ENCODE measurements at regions not wholly inside any gene's neighbourhood (a gene's known extent, or its start where the extent isn't known, plus 50 kb on each side); places are given as distances from the start of the nearest gene placed in this dataset.
"Not testable (repeated sequence)": the region's sequence is repeated elsewhere in the genome, so short reads cannot be mapped to it uniquely, and the experiment has no call there.

GRCh38 chr11:28900427-28900826, 792.2 kb downstream of the METTL15 start:
- H3K4me1 ChIP-seq (ENCODE audit: control insufficient read depth, insufficient read depth, low read length, unreplicated experiment) = no peaks in the 10 kb centered on the region
- H3K27ac ChIP-seq (ENCODE audit: low read depth, low read length) = no peak overlapping the region
- H2AFZ ChIP-seq (ENCODE audit: low read length, unreplicated experiment) = no peak overlapping the region
- H3K27me3 ChIP-seq (ENCODE audit: insufficient read depth, low read length) = no peaks in the 10 kb centered on the region
- no peaks in the 10 kb centered on the region for H3K36me3 ChIP-seq (ENCODE audit: insufficient read depth, low read length)
- H3K79me2 ChIP-seq (ENCODE audit: control insufficient read depth, insufficient read depth, low read length, unreplicated experiment) = no peaks in the 10 kb centered on the region
- H3K4me3 ChIP-seq (ENCODE audit: low read depth, low read length) = no peak overlapping the region

DNA sequence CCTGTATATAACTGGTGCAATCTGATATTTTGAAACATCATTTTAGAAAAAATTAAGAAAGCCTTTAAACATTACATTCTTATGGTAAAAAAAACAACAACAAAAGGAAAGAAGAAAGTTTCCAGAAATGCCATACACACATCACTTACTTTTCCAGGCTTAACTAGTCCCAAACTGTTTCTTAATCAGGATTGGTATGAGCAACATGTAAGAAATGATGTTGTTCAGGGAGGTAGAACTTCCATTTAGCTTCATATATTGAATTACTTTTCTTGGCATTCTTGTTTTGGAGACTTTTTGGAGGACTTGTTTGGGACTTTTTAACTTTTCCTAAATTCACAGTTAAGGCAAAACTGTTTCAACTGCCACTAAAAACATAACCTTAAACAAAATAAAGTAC, 791.5 kb downstream of the METTL15 start:
- no peak overlapping the region for H3K4me3 ChIP-seq (ENCODE audit: low read depth, low read length)
- no peak overlapping the region for H2AFZ ChIP-seq (ENCODE audit: low read length, unreplicated experiment)
- H3K36me3 ChIP-seq (ENCODE audit: insufficient read depth, low read length) = no peaks in the 10 kb centered on the region
- H3K27ac ChIP-seq (ENCODE audit: low read depth, low read length) = no peak overlapping the region
- no peaks in the 10 kb centered on the region for H3K27me3 ChIP-seq (ENCODE audit: insufficient read depth, low read length)
- no peaks in the 10 kb centered on the region for H3K79me2 ChIP-seq (ENCODE audit: control insufficient read depth, insufficient read depth, low read length, unreplicated experiment)
- H3K4me1 ChIP-seq (ENCODE audit: control insufficient read depth, insufficient read depth, low read length, unreplicated experiment) = no peaks in the 10 kb centered on the region

DNA sequence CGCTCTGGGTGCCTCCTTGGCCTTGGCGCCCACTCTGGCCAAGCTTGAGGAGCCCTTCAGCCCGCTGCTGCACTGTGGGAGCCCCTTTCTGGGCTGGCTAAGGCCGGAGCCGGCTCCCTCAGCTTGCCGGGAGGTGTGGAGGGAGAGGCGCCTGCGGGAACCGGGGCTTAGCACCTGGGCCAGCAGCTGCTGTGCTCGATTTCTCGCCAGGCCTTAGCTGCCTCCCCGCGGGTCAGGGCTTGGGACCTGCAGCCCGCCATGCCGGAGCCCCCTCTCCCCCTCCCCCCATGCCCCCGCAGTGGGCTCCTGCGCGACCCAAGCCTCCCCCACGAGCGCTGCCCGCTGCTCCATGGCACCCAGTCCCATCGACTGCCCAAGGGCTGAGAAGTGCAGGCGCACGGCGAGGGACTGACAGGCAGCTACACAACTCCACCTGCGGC, 782.4 kb downstream of the METTL15 start:
- H3K4me3 ChIP-seq (ENCODE audit: low read depth, low read length); H3K79me2 ChIP-seq (ENCODE audit: control insufficient read depth, insufficient read depth, low read length, unreplicated experiment); H2AFZ ChIP-seq (ENCODE audit: low read length, unreplicated experiment); H3K4me1 ChIP-seq (ENCODE audit: control insufficient read depth, insufficient read depth, low read length, unreplicated experiment); H3K36me3 ChIP-seq (ENCODE audit: insufficient read depth, low read length); H3K27ac ChIP-seq (ENCODE audit: low read depth, low read length); H3K27me3 ChIP-seq (ENCODE audit: insufficient read depth, low read length): not testable (repeated sequence)

- H3K4me3 ChIP-seq (ENCODE audit: low read depth, low read length) = peak overlapping the region; percentile 29; the same call in 1 of the 2 replicates
These were observed 779.5 kb downstream of the METTL15 start for GRCh38 chr11:28887681-28888080.

GRCh38 chr11:28879869-28880268, 771.7 kb downstream of the METTL15 start:
- Histone ChIP-seq H2AFZ (ENCODE audit: low read length, unreplicated experiment) (no peak overlapping the region), H3K27ac (ENCODE audit: low read depth, low read length) (no peak overlapping the region), H3K4me3 (ENCODE audit: low read depth, low read length) (no peak overlapping the region), H3K27me3 (ENCODE audit: insufficient read depth, low read length) (no peaks in the 10 kb centered on the region), H3K79me2 (ENCODE audit: control insufficient read depth, insufficient read depth, low read length, unreplicated experiment) (no peaks in the 10 kb centered on the region), H3K36me3 (ENCODE audit: insufficient read depth, low read length) (no peaks in the 10 kb centered on the region), H3K4me1 (ENCODE audit: control insufficient read depth, insufficient read depth, low read length, unreplicated experiment) (peaks cover 15% of the 10 kb centered on the region)

More at GRCh38 chr11:28887681-28888080, 779.5 kb downstream of the METTL15 start:
- H3K27me3 ChIP-seq (ENCODE audit: insufficient read depth, low read length) = no peaks in the 10 kb centered on the region
- no peaks in the 10 kb centered on the region for H3K79me2 ChIP-seq (ENCODE audit: control insufficient read depth, insufficient read depth, low read length, unreplicated experiment)
- H2AFZ ChIP-seq (ENCODE audit: low read length, unreplicated experiment) = peak overlapping the region; percentile 65
- H3K36me3 ChIP-seq (ENCODE audit: insufficient read depth, low read length) = no peaks in the 10 kb centered on the region
- H3K4me1 ChIP-seq (ENCODE audit: control insufficient read depth, insufficient read depth, low read length, unreplicated experiment) = peaks cover 8% of the 10 kb centered on the region
- no peak overlapping the region for H3K27ac ChIP-seq (ENCODE audit: low read depth, low read length)

GRCh38 chr11:28878025-28878424, 769.8 kb downstream of the METTL15 start:
- Histone ChIP-seq H3K4me1 (ENCODE audit: control insufficient read depth, insufficient read depth, low read length, unreplicated experiment) (peaks cover 18% of the 10 kb centered on the region), H2AFZ (ENCODE audit: low read length, unreplicated experiment) (peak overlapping the region; percentile 18), H3K36me3 (ENCODE audit: insufficient read depth, low read length) (no peaks in the 10 kb centered on the region), H3K79me2 (ENCODE audit: control insufficient read depth, insufficient read depth, low read length, unreplicated experiment) (no peaks in the 10 kb centered on the region), H3K27me3 (ENCODE audit: insufficient read depth, low read length) (no peaks in the 10 kb centered on the region), H3K4me3 (ENCODE audit: low read depth, low read length) (no peak overlapping the region), H3K27ac (ENCODE audit: low read depth, low read length) (peak overlapping the region; percentile 50)

- Histone ChIP-seq H3K4me1 (ENCODE audit: control insufficient read depth, insufficient read depth, low read length, unreplicated experiment) (peaks cover 18% of the 10 kb centered on the region), H2AFZ (ENCODE audit: low read length, unreplicated experiment) (peak overlapping the region; percentile 45), H3K4me3 (ENCODE audit: low read depth, low read length) (no peak overlapping the region), H3K36me3 (ENCODE audit: insufficient read depth, low read length) (no peaks in the 10 kb centered on the region), H3K27ac (ENCODE audit: low read depth, low read length) (peak overlapping the region; percentile 50), H3K27me3 (ENCODE audit: insufficient read depth, low read length) (no peaks in the 10 kb centered on the region), H3K79me2 (ENCODE audit: control insufficient read depth, insufficient read depth, low read length, unreplicated experiment) (no peaks in the 10 kb centered on the region)
These were observed 769.2 kb downstream of the METTL15 start for GRCh38 chr11:28877340-28877739.

- H3K4me3 ChIP-seq (ENCODE audit: low read depth, low read length) = peak overlapping the region; percentile 29; the same call in 1 of the 2 replicates
- no peaks in the 10 kb centered on the region for H3K27me3 ChIP-seq (ENCODE audit: insufficient read depth, low read length)
- H3K79me2 ChIP-seq (ENCODE audit: control insufficient read depth, insufficient read depth, low read length, unreplicated experiment) = no peaks in the 10 kb centered on the region
- H3K36me3 ChIP-seq (ENCODE audit: insufficient read depth, low read length) = 0 out of 2 replicates have a peak, but pooled peaks cover 6% of the 10 kb centered on the region
- peaks cover 18% of the 10 kb centered on the region for H3K4me1 ChIP-seq (ENCODE audit: control insufficient read depth, insufficient read depth, low read length, unreplicated experiment)
- no peak overlapping the region for H3K27ac ChIP-seq (ENCODE audit: low read depth, low read length)
- H2AFZ ChIP-seq (ENCODE audit: low read length, unreplicated experiment) = no peak overlapping the region
These were observed 766.5 kb downstream of the METTL15 start for GRCh38 chr11:28874706-28875105.

DNA sequence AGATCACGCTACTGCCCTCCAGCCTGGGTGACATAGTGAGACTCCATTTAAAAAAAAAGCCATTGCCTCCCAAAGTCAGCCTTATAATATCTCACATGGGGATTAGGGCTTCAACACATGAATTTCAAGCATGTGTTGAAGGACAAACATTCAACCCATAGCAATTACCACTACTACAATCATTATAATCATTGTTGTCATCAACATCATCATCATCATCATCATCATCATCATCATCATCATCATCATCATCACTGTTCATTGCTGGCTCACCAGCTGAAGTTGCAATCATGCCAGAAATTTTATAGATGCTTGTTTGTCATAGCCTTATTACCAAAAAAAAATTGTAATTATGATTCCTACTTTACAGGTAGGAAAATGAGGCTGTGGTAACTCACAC, 762.9 kb downstream of the METTL15 start:
- H3K27me3 ChIP-seq (ENCODE audit: insufficient read depth, low read length) = no peaks in the 10 kb centered on the region
- H3K4me3 ChIP-seq (ENCODE audit: low read depth, low read length) = no peak overlapping the region
- H2AFZ ChIP-seq (ENCODE audit: low read length, unreplicated experiment) = no peak overlapping the region
- H3K27ac ChIP-seq (ENCODE audit: low read depth, low read length) = no peak overlapping the region
- H3K79me2 ChIP-seq (ENCODE audit: control insufficient read depth, insufficient read depth, low read length, unreplicated experiment) = no peaks in the 10 kb centered on the region
- peaks cover 3% of the 10 kb centered on the region for H3K4me1 ChIP-seq (ENCODE audit: control insufficient read depth, insufficient read depth, low read length, unreplicated experiment)
- 0 out of 2 replicates have a peak, but pooled peaks cover 6% of the 10 kb centered on the region for H3K36me3 ChIP-seq (ENCODE audit: insufficient read depth, low read length)

DNA sequence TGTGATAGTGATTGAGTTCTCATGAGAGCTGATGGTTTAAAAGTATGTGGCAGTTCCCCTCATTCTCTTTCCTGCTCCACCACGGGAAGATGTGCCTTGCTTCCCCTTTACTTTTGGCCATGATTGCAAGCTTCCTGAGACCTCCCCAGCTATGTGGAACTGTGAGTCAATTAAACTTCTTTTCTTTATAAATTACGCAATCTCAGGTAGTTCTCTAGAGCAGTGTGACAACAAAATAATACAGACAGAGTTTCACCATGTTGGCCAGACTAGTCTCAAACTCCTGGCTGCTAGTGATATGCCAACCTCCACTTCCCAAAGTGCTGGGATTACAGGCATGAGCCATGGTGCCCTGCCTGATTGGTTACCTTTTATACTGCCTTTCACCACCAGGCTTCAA, 755.2 kb downstream of the METTL15 start:
- Histone ChIP-seq H3K36me3 (ENCODE audit: insufficient read depth, low read length) (no peaks in the 10 kb centered on the region), H2AFZ (ENCODE audit: low read length, unreplicated experiment) (no peak overlapping the region), H3K27me3 (ENCODE audit: insufficient read depth, low read length) (no peaks in the 10 kb centered on the region), H3K27ac (ENCODE audit: low read depth, low read length) (no peak overlapping the region), H3K4me3 (ENCODE audit: low read depth, low read length) (no peak overlapping the region), H3K4me1 (ENCODE audit: control insufficient read depth, insufficient read depth, low read length, unreplicated experiment) (peaks cover 26% of the 10 kb centered on the region), H3K79me2 (ENCODE audit: control insufficient read depth, insufficient read depth, low read length, unreplicated experiment) (no peaks in the 10 kb centered on the region)

DNA sequence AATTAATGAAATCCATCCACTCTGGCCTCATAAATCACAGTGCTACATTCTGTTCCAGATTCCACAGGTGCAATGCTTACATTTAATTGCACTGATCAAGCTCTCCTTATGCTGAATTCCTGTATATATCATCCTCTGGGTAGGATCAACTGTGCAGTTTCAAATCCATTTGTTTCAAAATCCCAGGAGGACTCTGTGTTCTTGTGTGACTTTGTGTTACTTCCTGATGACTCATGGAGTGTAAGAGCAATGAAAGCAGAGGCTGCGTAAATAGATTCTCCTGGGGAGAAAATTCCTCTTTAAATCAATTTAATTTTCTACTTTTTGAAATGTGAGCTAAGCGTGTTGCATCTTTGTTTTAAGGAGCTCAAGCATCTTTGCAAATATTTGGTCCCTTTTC, 752.7 kb downstream of the METTL15 start:
- no peak overlapping the region for H3K4me3 ChIP-seq (ENCODE audit: low read depth, low read length)
- H3K79me2 ChIP-seq (ENCODE audit: control insufficient read depth, insufficient read depth, low read length, unreplicated experiment) = no peaks in the 10 kb centered on the region
- no peaks in the 10 kb centered on the region for H3K27me3 ChIP-seq (ENCODE audit: insufficient read depth, low read length)
- peaks cover 26% of the 10 kb centered on the region for H3K4me1 ChIP-seq (ENCODE audit: control insufficient read depth, insufficient read depth, low read length, unreplicated experiment)
- H2AFZ ChIP-seq (ENCODE audit: low read length, unreplicated experiment) = no peak overlapping the region
- 0 out of 2 replicates have a peak, but pooled peaks cover 7% of the 10 kb centered on the region for H3K36me3 ChIP-seq (ENCODE audit: insufficient read depth, low read length)
- peak overlapping the region; percentile 84 for H3K27ac ChIP-seq (ENCODE audit: low read depth, low read length)
